ENCODE measurements at regions not wholly inside any gene's neighbourhood (a gene's known extent, or its start where the extent isn't known, plus 50 kb on each side); places are given as distances from the start of the nearest gene placed in this dataset.

DNA sequence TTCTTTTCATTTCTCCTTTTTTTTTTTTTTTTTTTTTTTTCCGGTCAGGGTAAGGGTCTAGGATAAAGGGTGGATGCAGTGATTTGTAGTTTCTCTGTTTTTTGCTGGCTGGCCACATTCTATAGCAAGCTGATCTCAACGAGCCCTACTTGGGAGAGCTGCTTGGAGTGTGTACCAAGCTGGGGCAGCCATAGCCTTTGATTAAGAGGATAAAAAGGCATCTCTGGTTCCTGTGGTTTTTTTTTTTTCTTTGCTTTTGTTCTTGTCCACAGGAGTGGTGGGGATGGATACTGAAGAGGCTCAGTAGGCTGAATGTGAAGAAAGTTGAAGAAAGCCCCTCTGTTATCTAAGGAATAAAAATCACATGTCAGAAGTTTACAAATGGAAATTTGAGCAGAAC is 955.3 kb upstream of the WWC1 start:
- TF ChIP-seq POLR2A (IDR thresholded peaks at IDR 0.05), result no peak
- TF ChIP-seq, protein P1, sequence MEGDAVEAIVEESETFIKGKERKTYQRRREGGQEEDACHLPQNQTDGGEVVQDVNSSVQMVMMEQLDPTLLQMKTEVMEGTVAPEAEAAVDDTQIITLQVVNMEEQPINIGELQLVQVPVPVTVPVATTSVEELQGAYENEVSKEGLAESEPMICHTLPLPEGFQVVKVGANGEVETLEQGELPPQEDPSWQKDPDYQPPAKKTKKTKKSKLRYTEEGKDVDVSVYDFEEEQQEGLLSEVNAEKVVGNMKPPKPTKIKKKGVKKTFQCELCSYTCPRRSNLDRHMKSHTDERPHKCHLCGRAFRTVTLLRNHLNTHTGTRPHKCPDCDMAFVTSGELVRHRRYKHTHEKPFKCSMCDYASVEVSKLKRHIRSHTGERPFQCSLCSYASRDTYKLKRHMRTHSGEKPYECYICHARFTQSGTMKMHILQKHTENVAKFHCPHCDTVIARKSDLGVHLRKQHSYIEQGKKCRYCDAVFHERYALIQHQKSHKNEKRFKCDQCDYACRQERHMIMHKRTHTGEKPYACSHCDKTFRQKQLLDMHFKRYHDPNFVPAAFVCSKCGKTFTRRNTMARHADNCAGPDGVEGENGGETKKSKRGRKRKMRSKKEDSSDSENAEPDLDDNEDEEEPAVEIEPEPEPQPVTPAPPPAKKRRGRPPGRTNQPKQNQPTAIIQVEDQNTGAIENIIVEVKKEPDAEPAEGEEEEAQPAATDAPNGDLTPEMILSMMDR (IDR thresholded peaks at IDR 0.05), result no peak
